GM10266 (cell line): ENCODE measurements at regions not wholly inside any gene's neighbourhood (a gene's known extent, or its start where the extent isn't known, plus 50 kb on each side); places are given as distances from the start of the nearest gene placed in this dataset.
"Not testable (repeated sequence)": the region's sequence is repeated elsewhere in the genome, so short reads cannot be mapped to it uniquely, and the experiment has no call there.

Source experiments
- DNase-seq: peaks from one replicate; pipeline ENCODE4 v3.0.0; 2012; ENCODE audit errors: extremely low spot score

DNA sequence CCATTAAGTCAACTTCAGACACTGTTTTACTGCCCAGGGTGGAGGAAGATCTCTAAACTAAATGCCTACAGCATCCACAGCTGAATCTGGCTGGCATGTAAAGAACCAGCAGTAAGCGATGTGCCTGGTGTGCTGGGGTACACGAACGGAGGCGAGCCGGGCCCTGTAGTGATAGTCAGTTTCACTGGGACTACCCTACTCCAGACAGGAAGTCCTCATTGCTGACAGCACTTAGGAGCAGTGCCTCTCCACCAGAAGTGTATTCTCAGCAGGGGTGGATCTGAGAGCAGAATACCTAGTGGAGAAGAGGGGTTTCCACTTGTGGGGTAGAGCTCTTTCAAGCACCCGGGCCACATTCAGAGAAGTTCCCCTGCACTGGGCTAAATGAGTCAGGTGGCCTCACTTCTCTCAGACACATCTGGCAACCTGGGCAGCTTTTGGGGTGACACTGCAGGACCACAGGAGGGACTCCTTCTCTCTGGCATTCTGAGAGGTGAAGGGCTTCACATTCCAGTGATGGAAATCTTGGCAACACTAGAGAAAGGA, 290.3 kb upstream of the PLGLB1 start:
- not testable (repeated sequence) for DNase-seq

DNA sequence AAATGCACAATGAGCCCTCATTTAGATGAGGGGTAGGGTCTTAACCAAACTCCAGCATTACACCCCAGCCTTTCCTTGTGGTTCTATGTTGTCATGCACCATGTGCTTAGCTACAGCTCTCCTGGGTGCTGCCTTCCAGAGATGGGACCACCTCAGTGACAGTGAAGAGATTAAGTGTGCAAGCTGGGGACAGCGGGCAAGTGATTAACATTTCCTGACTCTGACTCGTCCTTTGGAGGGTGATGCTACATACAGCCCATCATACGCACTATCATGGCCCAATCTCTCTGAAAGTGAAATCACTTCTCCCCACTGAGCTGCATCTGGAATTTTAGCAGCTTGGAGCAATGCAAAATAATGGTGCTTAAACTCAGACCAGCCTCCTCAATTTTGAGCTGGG, 293.0 kb upstream of the PLGLB1 start:
- not testable (repeated sequence) for DNase-seq

DNA sequence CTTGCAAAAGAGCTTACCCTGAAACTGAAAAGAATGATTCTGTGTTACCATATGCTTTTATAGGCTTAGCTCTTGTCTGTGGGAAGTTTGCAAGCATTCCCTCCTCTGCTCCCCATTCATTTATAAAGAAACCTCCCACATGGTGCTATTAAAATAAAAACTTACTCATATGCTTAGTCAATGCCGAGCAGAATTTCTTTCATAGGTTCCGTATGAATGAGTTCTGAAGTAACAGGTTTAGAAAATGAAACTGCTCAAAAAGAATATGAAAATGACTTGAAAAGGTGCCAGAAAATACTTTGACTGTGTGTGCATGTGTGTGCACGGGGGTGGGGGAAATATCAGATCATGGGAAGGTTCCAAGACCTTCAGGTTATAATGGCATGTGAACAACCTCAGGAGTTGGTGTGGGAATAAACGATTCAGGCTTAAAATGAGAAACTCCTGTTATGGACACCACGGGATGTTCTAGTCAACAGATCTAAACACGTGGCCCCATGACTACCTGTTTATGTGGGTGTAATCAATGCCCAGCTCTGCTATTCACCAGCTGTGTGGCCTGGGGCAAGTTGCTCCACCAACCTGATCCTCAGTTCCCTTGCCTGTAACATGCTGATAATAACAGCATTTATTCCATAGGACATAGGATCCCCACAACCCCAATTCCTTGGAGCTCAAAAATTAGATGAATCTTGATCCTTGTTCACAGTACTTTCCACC, 293.7 kb upstream of the PLGLB1 start:
- DNase-seq, result not testable (repeated sequence)

DNA sequence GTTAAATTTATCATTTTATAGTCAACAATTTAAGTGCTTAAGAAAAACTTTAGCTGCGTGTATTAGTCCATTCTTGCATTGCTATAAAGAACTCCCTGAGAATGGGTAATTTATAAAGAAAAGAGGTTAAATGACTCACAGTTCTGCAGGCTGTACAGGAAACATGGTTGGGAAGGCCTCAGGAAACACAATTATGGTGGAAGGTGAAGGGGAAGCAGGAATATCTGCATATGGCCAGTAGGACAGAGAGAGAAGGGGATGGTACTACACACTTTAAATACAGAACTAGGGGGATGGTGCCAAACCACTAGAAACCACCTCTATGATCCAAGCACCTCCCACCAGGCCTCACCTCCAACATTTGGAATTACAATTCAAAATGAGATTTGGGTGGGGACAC, 295.5 kb upstream of the PLGLB1 start:
- DNase-seq, result not testable (repeated sequence)

DNA sequence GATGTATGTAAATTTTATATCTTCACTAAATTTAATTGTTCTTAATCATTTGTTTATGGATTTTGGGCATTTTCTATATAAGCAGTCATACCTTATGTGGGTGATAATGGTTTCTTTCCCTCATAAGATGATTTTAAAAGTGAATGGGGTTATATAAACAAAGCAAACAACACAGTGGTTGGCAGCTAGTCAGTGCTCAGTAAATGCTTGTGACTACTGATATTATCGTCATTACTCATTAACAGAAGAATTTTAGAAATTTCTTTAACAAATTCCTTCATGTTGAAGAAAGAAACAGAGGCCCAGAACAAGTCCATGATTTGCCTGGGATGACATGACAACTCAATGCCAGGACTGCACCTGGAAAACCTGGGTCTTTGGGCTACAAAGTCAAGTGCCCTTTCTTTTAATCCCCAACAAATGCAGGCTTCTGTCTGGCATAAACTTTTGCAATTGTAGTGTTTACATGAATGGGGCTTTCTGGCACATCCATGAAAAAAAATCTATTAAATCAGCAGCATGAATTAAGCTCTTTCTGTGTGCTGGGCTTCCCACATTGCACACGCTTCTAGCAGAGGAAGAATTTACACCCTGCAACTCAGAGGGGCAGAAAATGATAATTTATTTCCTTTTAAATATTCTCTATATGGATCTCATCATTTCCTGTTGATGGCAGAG, 297.3 kb upstream of the PLGLB1 start:
- not testable (repeated sequence) for DNase-seq

DNA sequence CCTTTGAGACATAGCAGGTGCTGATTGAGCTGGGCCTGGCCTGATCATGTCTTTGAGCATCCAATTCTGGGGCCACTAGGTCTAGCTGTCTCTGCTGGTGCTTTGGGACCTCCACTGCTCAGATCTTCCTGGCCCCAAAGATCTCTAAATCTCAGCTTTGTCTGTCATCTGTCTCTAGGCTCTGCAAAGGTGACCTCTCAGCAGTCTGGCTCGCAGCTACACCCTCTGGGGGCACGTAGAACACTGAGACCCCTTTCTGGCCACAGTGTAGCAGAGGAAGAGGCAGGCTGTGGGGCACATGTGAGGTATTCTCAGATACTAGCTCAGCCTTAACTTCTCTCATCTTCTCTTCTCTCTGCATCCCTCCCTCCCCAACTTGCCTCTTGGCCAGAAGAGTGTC, 298.1 kb upstream of the PLGLB1 start:
- DNase-seq, result not testable (repeated sequence)

DNA sequence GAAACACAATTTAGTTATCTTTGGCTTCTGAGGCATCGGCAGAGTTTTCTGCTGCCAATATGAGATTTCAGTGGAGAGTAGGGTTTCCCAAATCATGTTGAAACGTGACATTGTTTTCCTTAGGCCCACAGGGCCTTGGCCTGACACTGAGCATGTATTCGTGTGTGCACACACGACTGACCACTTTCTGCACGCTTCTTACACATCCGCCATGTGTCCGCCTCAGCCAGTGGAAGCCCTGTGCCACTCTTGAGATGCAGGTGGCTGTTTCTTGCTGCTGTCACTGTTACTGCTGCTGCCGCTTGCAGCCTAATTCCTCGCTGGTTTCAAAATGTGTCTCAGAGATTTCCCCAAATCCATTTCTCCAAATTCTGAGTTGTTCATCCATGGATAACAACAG, 299.6 kb upstream of the PLGLB1 start:
- not testable (repeated sequence) for DNase-seq

DNA sequence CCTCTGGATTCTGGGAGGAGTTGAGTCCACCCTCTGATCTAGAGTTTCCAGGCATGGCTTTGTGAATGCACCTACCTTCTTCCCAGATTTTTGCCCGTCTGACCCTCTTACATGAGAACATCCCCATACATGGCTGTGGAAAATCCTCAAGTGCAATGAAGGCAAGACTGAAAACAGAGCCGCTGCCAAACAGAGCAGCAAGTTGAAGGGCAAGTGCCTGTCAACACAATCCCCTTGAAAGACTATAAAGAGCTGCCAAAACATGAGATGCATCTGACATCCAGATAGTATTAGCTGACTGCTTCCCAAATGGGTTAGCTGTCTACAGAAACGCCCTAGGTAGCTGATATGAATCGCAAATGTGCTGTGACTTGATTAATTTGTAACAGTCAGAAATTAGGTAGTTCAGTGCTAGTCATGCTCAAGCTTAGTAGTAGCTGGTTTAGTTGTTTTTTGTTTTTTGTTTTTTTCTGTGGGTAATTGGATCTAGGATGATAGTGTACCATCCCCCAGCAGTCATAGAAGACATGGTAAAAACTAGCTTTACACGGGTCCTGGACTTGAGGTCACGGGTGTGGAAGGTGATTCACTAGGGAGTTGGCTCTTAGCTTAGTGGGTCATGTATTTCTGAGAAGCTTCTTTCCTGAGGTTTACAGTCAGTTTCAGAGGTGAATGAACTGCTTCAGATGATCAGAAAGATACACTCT, 302.8 kb upstream of the PLGLB1 start:
- not testable (repeated sequence) for DNase-seq

DNA sequence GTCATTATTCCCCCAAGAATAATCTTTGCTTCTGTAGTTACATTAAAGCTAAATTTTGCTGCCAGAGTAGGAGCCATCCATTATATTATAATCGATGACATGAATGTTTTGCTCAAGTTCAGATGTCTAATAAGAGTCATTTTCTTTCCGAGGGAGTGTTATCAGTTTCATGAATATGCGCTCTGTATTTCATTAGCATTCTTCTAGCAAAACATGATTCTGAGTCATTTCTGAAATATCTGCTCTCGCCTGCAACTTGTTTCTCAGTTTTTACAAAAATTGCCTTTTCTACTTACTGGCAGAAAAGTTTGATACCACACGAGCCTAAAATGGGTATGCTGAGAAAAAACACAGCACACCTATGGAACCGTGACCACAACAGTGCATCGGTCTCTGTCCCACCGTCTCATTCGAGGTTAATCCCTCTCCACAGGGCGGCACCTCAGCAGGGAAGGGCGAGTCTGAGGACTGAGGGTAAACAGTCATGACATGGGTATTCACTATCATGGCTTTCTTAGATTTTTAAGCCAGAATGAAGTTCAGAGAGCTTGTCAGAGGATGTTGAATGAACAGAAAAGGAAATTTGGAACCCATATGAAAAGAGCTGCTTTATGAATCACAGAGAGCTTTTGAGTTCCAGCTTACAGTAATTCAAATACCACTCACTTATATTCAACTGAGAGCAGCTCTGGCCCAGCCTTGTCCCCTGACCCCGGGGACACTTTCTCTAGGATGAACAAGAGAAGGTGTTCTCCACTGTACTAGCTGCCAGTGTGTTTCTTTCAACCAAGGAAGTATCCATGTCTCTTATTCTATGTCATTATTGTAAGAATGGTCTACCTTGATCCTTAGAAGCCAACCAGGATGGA, 303.6 kb upstream of the PLGLB1 start:
- DNase-seq, result not testable (repeated sequence)

DNA sequence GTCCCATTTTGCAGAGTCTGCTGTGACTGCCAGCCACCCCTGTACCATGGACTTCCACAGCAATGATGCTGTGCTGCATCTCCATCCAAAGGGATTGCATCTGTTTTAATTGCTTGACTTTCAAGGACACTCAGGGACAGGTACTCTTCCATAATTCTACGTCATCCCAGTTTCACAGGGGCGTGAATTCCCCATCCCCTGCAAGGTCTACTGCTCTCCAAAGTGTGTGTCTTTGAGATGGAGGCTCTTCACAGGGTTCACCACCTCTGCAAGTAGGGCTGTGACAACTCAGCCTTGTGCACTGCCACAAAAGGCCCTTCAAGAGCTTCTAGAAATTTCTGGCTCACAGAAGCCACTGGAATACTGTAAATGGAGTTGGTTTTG, 304.3 kb upstream of the PLGLB1 start:
- DNase-seq, result not testable (repeated sequence)

DNA sequence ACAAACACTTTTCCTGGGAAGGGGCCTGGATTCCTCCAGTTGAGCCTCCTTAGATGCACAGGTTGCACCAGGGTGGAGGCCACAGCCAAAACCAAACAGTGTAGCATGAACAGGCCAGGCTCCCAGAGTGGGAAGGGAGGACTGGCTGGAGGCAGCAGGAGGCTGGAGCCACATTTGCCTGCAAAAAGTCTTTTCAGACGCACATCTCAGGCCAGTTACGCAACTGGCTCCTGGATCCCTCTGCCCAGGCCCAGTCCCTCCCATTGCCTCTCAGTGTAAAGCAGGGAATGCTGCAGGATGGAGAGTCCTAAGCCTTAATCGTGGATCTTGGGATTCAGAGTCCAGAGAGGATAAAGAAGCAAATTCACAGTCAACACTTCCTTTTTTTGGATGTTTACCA, 305.1 kb upstream of the PLGLB1 start:
- DNase-seq, result not testable (repeated sequence)

DNA sequence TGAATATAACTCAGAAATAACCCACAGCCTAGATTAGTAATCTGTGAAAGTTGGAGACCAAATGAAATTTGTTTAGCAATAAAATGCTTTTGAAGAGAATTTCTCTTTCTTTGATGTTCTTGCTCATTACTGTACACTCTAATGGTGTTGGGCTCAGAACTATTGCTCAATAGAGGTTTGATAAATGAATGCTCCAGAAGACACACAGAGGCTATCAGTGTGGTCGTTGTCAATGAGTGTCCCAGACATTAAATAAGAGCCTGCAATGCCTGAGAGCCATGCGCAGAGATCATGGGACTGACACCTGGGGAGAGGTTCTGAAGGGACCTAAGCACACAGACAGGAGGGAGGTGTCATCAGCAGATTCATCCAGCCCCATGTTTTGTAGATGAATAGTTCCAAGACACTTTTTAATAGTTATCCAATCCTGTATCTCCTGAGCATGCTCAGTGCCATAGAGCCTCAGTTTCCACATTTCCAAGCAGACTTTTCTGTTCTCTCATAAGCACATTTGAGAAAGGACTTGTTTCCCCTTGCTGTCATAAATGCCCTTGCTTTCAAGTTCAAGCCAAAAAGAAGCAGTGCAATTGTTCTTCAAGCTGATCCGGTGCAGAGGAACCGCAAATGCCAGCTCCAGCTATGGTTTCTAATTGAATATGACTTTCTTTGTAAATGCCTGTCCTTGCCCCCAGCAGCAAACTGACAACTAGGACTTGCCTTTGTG, 306.2 kb upstream of the PLGLB1 start:
- not testable (repeated sequence) for DNase-seq

DNA sequence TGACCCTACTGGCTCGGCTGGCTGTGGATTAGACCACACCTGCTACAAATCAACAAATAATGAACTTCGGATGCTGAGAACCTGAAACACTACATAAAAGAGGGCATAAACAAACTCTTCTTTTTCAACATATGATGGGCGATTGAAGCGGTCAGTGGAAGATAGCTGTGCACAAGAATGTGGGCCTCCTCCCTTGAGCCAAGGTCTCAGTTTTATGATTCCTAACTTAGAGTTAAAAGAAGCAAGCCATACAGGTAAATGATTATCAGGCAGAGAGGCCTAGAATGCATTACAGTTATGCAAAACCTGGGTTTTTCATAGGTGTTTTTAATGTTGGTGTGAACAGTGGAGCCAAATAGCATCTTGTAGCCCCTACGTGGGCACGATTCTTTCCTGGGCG, 307.9 kb upstream of the PLGLB1 start:
- DNase-seq, result not testable (repeated sequence)

DNA sequence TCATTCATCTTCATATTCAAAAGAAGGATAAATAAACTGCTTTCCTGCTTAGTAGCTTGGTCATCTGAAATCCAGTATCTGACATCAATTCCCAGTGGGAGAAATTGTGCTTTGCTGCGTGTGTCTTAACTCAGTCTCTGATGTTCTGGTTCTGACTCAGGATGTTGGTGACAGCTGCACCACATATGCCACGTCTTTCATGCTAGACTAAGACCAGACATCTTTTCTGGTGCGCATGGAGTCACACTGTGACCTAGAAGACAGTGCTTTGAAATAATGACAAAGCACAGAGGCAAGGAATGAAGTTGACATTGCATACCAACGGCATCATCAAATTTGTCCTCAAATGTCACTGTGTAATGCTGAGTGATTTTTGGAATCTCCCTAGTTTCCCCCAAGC, 308.8 kb upstream of the PLGLB1 start:
- DNase-seq, result not testable (repeated sequence)

DNA sequence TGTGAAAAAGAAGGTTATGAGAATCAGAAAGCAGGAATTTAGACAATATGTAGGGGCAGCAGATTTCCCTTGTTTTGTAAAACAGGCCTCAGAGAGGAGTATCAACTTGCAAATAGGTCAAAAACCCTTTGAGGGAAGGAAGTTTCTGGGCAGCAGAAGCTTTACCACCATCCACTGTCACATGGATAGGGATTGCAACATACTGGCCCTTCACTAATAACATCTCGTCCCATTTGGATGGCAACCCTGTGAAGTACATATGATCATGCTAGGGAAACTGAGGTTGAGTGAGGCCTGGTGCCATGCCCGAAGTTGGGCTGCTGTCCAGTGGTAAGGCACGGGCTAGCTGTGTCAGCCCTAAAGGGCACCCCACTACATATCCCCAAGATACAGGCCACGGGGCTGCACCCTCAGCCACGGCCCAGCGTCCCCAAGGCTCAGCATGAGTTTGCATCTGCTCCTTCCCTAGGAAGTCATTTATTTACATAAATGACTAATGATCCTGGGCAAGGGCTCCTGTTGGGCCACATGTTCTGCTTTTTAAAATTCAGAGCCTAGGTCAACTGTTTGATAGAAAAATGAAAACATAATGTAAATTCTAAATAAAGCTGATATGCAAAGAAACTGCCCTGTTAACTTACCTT, 310.4 kb upstream of the PLGLB1 start:
- not testable (repeated sequence) for DNase-seq

DNA sequence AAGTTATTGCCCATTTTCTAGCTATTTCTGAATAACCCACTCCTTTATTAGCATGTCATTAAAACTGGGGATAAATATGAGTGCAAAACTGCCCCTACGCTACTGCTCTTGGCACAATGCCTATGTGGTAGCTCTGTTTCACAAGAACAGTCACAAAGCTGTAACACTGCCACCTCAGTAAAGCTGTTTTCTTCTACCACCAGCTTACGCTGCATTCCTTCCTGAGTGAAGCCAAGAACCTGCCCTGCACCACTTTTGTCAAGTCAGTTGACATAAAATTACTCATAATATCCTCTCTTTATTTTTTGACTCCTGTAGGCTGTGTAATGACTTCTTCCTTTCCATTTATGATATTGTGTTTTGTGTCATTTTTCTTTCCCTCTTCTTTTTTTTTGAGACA, 313.2 kb upstream of the PLGLB1 start:
- DNase-seq, result not testable (repeated sequence)

DNA sequence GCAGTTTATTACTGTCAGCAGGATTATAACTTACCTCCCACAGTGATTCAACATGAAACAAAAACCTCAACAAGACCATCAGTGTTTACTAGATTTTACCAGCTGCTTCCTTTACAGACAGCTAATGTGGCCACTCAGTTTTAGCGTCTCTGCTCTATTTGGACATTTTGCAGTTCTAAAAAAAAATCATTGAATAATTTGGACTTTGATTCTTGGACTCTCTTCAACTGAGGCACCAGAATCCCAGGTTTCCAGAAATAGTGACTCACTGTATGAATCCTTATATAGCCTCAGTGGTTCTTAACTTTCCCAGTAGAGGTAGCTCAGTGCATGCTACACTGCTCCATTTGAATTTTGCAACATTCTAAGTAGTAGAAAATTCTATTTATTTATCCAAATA, 317.4 kb upstream of the PLGLB1 start:
- DNase-seq, result not testable (repeated sequence)
